CD14-positive monocyte (primary cell): ENCODE measurements at regions not wholly inside any gene's neighbourhood (a gene's known extent, or its start where the extent isn't known, plus 50 kb on each side); places are given as distances from the start of the nearest gene placed in this dataset.

Experiments used
- DNase-seq, 3 donors: peaks; one replicate each; pipeline ENCODE4 v3.0.0-alpha.2; 2011 to 2022
- H2AFZ ChIP-seq: 2 replicates; pipeline ENCODE4 v1.6.0; 2012; ENCODE audit warnings: mild to moderate bottlenecking, low read depth, low read length, inconsistent platforms; ENCODE audit not compliant: insufficient read depth, poor library complexity, severe bottlenecking
- H3K27ac ChIP-seq, 2 donors: 1 replicate in 1 of 2; 2 replicates in 1 of 2; pipeline ENCODE4 v1.5.1; 2012 to 2013; ENCODE audit warnings: low read length in 2 of 2, control low read depth in 1 of 2, inconsistent platforms in 1 of 2, low read depth in 1 of 2, mild to moderate bottlenecking in 1 of 2
- H3K27me3 ChIP-seq, 2 donors: one replicate each; pipeline versions ENCODE4 v1.6.0 to v1.6.1; 2011 to 2013; ENCODE audit warnings: low read length in 2 of 2; ENCODE audit not compliant: control insufficient read depth in 2 of 2, insufficient read depth in 2 of 2
- H3K36me3 ChIP-seq, 2 donors: replicated peaks in 1 of 2; 1 replicate in 1 of 2; 2 replicates in 1 of 2; pipeline versions ENCODE4 v1.5.1 to v1.6.1; 2012 to 2013; ENCODE audit warnings: low read length in 2 of 2, control low read depth in 1 of 2, inconsistent platforms in 1 of 2, mild to moderate bottlenecking in 1 of 2; ENCODE audit not compliant: insufficient read depth in 2 of 2, control insufficient read depth in 1 of 2
- H3K4me1 ChIP-seq, 2 donors: 1 replicate in 1 of 2; 2 replicates in 1 of 2; pipeline versions ENCODE4 v1.5.1 to v1.6.1; 2012 to 2013; ENCODE audit warnings: low read length in 2 of 2, control low read depth in 1 of 2, inconsistent platforms in 1 of 2, mild to moderate bottlenecking in 1 of 2, moderate library complexity in 1 of 2; ENCODE audit not compliant: insufficient read depth in 2 of 2, control insufficient read depth in 1 of 2
- H3K4me2 ChIP-seq: replicated peaks from 2 replicates; pipeline ENCODE3; 2012; ENCODE audit warnings: low read length, moderate library complexity, mild to moderate bottlenecking; ENCODE audit not compliant: poor library complexity, severe bottlenecking; ENCODE audit errors: extremely low read depth
- H3K4me3 ChIP-seq, 3 experiments: fragments of 200-600 bp in 1 of 3; sonication (generic) in 1 of 3; replicated peaks in 1 of 3; 1 replicate in 2 of 3; 2 replicates in 1 of 3; pipeline ENCODE4 v1.5.1; 2011 to 2013; ENCODE audit warnings: low read length in 3 of 3, mild to moderate bottlenecking in 3 of 3, control low read depth in 2 of 3, low read depth in 2 of 3, inconsistent platforms in 1 of 3, moderate library complexity in 1 of 3
- H3K79me2 ChIP-seq: 2 replicates; pipeline ENCODE4 v1.6.0; 2012; ENCODE audit warnings: mild to moderate bottlenecking, control low read depth, inconsistent platforms, low read length, moderate library complexity; ENCODE audit not compliant: insufficient read depth
- H3K9ac ChIP-seq: 2 replicates; pipeline ENCODE4 v1.6.0; 2017; ENCODE audit warnings: low read length, mild to moderate bottlenecking; ENCODE audit not compliant: insufficient read depth, poor library complexity, severe bottlenecking
- H3K9me3 ChIP-seq, 2 donors: replicated peaks in 1 of 2; 1 replicate in 1 of 2; 2 replicates in 1 of 2; pipeline versions ENCODE4 v1.5.1 to v1.6.1; 2012 to 2013; ENCODE audit warnings: low read length in 2 of 2, control low read depth in 1 of 2; ENCODE audit not compliant: control insufficient read depth in 1 of 2, insufficient read depth in 1 of 2
- H4K20me1 ChIP-seq: 2 replicates; pipeline ENCODE4 v1.6.0; 2012; ENCODE audit warnings: mild to moderate bottlenecking, low read length, control low read depth, moderate library complexity; ENCODE audit not compliant: insufficient read depth
- H3K27ac Mint-ChIP-seq, 7 donors: one replicate each; pipeline ENCODE4 v1.8.0; 2020; ENCODE audit warnings: mild to moderate bottlenecking in 7 of 7, mixed read lengths in 7 of 7, moderate library complexity in 6 of 7, inconsistent platforms in 2 of 7
- H3K27me3 Mint-ChIP-seq, 3 donors: one replicate each; pipeline ENCODE4 v1.8.0; 2021 to 2022; ENCODE audit warnings: low read depth in 3 of 3, mild to moderate bottlenecking in 3 of 3, mixed read lengths in 3 of 3, moderate library complexity in 3 of 3, inconsistent platforms in 1 of 3
- H3K36me3 Mint-ChIP-seq, 2 donors: one replicate each; pipeline ENCODE4 v1.8.0; 2020; ENCODE audit warnings: mixed read lengths in 2 of 2, inconsistent platforms in 1 of 2, mild to moderate bottlenecking in 1 of 2
- H3K4me1 Mint-ChIP-seq: one replicate; pipeline ENCODE4 v1.8.0; 2020; ENCODE audit warnings: mild to moderate bottlenecking, mixed read lengths
- H3K4me3 Mint-ChIP-seq, 2 donors: one replicate each; pipeline ENCODE4 v1.8.0; 2020; ENCODE audit warnings: mild to moderate bottlenecking in 2 of 2, mixed read lengths in 2 of 2, moderate library complexity in 1 of 2
- H3K9me3 Mint-ChIP-seq, 7 donors: one replicate each; pipeline ENCODE4 v1.8.0; 2020 to 2022; ENCODE audit warnings: mixed read lengths in 7 of 7, mild to moderate bottlenecking in 6 of 7, moderate library complexity in 6 of 7, inconsistent platforms in 2 of 7
- WGBS: methylation state at CpG from one replicate; pipeline ENCODE4 v1.1.5; 2013; ENCODE audit warnings: missing lambda C conversion rate; ENCODE audit not compliant: insufficient coverage; 5-methylcytosine and 5-hydroxymethylcytosine counted together
- intact Hi-C, 2 donors: fragments of 100-400 bp; cut with micrococcal nuclease; formaldehyde crosslinking; loops; one replicate each; pipeline versions ENCODE4 v1.15.0 to v1.15.1; 2023
- TF ChIP-seq, protein P1 (sequence below): fragments of 200-600 bp; IDR thresholded peaks from one replicate; pipeline ENCODE4 v1.8.0; 2022; ENCODE audit warnings: antibody characterized with exemption, mild to moderate bottlenecking

DNA sequence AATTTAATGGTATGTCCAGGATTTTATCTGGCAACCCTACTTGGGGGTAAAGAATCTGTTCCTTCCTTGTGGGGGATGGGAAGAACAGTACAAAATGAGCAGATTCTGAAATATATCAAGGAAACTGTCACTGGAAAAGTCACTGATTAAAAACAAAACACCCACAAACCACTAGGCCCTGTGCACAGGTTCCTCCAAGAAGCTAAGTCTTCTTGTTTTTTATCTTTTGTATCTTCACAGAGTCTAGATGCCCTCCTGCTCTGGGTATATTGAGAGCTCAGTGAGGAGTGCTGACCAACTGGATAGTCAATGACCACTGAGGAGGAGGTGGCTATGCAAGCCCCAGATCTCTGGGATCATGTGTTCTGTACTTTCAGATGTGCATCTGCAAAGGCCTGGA, 86.8 kb upstream of the ANKRD1 start:
- peaks cover 0 to 4% (median 2%) of the 10 kb centered on the region in 3 donors for H3K27me3 Mint-ChIP-seq

GRCh38 chr10:91009121-91009520, 88.2 kb upstream of the ANKRD1 start:
- intact Hi-C loops, result no loop called here
- H3K4me3 Mint-ChIP-seq, result no peak overlapping the region
- WGBS, result 63% methylated on average over 1 of the region's 1 CpG

More for the DNA sequence above, 86.8 kb upstream of the ANKRD1 start:
- Mint-ChIP-seq H3K9me3 (peaks cover 0 to 4% (median 0%) of the 10 kb centered on the region in 7 donors), H3K27ac (no peak overlapping the region), H3K36me3 (no peaks in the 10 kb centered on the region), H3K4me3 (no peak overlapping the region), H3K4me1 (no peaks in the 10 kb centered on the region)
- H3K27ac ChIP-seq, result no peak overlapping the region
- no peaks in the 10 kb centered on the region for H3K4me1 ChIP-seq
- TF ChIP-seq, protein P1, sequence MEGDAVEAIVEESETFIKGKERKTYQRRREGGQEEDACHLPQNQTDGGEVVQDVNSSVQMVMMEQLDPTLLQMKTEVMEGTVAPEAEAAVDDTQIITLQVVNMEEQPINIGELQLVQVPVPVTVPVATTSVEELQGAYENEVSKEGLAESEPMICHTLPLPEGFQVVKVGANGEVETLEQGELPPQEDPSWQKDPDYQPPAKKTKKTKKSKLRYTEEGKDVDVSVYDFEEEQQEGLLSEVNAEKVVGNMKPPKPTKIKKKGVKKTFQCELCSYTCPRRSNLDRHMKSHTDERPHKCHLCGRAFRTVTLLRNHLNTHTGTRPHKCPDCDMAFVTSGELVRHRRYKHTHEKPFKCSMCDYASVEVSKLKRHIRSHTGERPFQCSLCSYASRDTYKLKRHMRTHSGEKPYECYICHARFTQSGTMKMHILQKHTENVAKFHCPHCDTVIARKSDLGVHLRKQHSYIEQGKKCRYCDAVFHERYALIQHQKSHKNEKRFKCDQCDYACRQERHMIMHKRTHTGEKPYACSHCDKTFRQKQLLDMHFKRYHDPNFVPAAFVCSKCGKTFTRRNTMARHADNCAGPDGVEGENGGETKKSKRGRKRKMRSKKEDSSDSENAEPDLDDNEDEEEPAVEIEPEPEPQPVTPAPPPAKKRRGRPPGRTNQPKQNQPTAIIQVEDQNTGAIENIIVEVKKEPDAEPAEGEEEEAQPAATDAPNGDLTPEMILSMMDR, result no peak
- no peak overlapping the region for H3K4me3 ChIP-seq
- H2AFZ ChIP-seq, result no peak overlapping the region
- no peaks in the 10 kb centered on the region for H3K79me2 ChIP-seq
- no peak for DNase-seq
- H3K27me3 ChIP-seq, result no peaks in the 10 kb centered on the region
- no peaks in the 10 kb centered on the region for H3K9me3 ChIP-seq
- H3K9ac ChIP-seq, result no peak overlapping the region
- no peaks in the 10 kb centered on the region for H3K36me3 ChIP-seq
- no peak overlapping the region for H3K4me2 ChIP-seq
- intact Hi-C loops, result loop anchor here in 1 of 2 donors (2.0 kb wide), 1 partner anchor 243 kb away; no protein-coding TSS in a partner anchor
- H4K20me1 ChIP-seq, result no peaks in the 10 kb centered on the region

More at GRCh38 chr10:91009121-91009520, 88.2 kb upstream of the ANKRD1 start:
- Histone ChIP-seq H3K4me2 (no peak overlapping the region), H3K27me3 (no peaks in the 10 kb centered on the region), H3K4me1 (no peaks in the 10 kb centered on the region), H2AFZ (no peak overlapping the region), H3K4me3 (no peak overlapping the region), H3K36me3 (no peaks in the 10 kb centered on the region), H4K20me1 (no peaks in the 10 kb centered on the region), H3K79me2 (no peaks in the 10 kb centered on the region), H3K27ac (no peak overlapping the region), H3K9ac (no peak overlapping the region), H3K9me3 (no peaks in the 10 kb centered on the region)
- Mint-ChIP-seq H3K9me3 (peaks cover 0 to 4% (median 0%) of the 10 kb centered on the region in 7 donors), H3K4me1 (no peaks in the 10 kb centered on the region), H3K27ac (no peak overlapping the region), H3K36me3 (no peaks in the 10 kb centered on the region), H3K27me3 (peaks cover 0 to 4% (median 0%) of the 10 kb centered on the region in 3 donors)
- no peak for DNase-seq
- TF ChIP-seq, protein P1, result no peak
